GM13977 (cell line): ENCODE measurements at regions not wholly inside any gene's neighbourhood (a gene's known extent, or its start where the extent isn't known, plus 50 kb on each side); places are given as distances from the start of the nearest gene placed in this dataset.

Source experiments
- DNase-seq: peaks from one replicate; pipeline ENCODE4 v3.0.0; 2012; ENCODE audit warnings: low spot score
- in situ Hi-C: fragments of 300-500 bp; cut with MboI; formaldehyde crosslinking; loops from one replicate; pipeline ENCODE4 v1.12.0; 2022; ENCODE audit warnings: low sequenced_read_pairs, low pct_unique_long_range_greater_than_20kb, mixed read lengths, inconsistent platforms; ENCODE audit not compliant: unreplicated experiment
- TF ChIP-seq, protein P1 (sequence below): IDR thresholded peaks from 2 replicates; pipeline ENCODE4 v1.5.1; 2012; ENCODE audit warnings: mild to moderate bottlenecking, control low read depth; ENCODE audit not compliant: insufficient read depth; ENCODE audit errors: extremely low read depth, missing control alignments

DNA sequence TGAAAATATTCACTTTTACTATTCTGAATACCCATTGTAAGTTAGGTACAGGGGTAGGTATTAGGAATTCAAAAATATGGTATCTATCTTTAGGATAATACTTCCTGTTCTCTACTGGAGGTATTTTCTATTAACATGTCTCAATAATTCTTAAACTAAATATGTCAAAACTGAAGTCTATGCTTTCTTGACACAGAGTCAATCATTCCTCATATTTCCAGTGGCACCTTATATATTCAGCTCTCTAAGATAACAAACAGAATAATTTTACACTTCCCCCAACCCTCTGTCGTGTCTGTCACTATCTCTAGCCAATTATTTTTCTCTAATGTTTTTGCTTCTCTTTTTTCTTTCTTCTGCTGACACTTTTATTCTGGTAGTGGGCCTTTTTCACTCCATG lies 138.9 kb downstream of the TMEM26 start:
- no peak for DNase-seq
- TF ChIP-seq, protein P1, sequence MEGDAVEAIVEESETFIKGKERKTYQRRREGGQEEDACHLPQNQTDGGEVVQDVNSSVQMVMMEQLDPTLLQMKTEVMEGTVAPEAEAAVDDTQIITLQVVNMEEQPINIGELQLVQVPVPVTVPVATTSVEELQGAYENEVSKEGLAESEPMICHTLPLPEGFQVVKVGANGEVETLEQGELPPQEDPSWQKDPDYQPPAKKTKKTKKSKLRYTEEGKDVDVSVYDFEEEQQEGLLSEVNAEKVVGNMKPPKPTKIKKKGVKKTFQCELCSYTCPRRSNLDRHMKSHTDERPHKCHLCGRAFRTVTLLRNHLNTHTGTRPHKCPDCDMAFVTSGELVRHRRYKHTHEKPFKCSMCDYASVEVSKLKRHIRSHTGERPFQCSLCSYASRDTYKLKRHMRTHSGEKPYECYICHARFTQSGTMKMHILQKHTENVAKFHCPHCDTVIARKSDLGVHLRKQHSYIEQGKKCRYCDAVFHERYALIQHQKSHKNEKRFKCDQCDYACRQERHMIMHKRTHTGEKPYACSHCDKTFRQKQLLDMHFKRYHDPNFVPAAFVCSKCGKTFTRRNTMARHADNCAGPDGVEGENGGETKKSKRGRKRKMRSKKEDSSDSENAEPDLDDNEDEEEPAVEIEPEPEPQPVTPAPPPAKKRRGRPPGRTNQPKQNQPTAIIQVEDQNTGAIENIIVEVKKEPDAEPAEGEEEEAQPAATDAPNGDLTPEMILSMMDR = no peak
- in situ Hi-C loops = no loop called here

DNA sequence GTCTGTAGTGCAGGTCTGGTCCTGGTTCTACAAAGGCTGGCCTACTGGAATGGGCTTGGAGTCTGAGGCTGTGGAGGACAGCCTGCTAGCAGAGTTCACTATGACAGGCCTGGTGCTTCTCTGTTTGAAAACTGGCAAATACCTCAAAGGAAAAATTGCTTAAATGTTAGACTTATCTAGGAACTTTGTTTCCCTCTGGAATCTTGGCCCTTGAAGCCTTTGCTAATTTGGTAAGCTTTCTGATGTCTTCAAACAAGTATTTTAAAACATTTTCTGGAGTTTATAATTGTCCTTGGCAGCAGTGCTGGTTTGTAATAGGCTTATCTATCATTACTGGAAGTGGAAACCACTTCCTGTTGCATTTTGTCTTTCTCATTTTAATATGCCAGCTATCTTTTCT lies 139.7 kb downstream of the TMEM26 start:
- TF ChIP-seq, protein P1 = no peak
- in situ Hi-C loops = no loop called here

DNA sequence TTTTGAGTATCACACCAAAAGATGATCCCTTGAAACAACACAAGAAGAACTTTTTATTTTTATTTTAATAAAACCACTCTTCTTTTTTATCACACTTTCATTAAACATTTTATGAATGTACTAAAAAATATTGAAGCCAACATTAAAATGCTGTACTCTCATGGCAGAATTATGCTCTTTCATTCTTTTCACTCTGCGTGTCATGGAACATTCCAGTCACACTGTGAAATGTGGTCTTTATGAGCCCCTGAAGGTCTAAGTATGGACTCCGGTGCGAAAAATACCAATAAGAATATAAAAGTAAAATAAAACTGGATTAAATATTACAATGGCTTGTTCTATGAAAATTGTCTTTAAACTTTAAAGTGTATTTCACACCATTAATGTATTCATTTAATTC lies 148.4 kb downstream of the TMEM26 start:
- in situ Hi-C loops = no loop called here
- DNase-seq = no peak
- TF ChIP-seq, protein P1 = no peak

More for the DNA sequence above, 139.7 kb downstream of the TMEM26 start:
- DNase-seq = no peak

DNA sequence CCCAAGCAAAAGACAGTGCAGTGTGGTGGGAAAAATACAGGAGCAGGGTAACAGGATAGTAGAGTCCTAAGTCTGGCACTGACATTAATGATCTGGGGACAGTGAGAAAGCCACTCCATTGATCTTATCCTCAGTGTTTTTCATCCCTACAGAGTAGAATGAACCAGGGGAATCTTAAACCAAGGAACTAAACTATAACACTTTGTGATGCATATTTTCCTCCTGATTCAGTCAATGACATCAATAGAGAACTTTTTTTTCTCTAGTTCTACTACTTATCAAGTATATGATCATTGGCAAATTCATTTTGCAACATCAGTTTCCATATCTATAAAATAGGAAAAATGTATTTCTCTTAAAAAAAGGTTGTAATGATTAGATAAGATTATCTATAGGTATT lies 151.1 kb downstream of the TMEM26 start:
- TF ChIP-seq, protein P1 = no peak
- in situ Hi-C loops = no loop called here
- DNase-seq = no peak

DNA sequence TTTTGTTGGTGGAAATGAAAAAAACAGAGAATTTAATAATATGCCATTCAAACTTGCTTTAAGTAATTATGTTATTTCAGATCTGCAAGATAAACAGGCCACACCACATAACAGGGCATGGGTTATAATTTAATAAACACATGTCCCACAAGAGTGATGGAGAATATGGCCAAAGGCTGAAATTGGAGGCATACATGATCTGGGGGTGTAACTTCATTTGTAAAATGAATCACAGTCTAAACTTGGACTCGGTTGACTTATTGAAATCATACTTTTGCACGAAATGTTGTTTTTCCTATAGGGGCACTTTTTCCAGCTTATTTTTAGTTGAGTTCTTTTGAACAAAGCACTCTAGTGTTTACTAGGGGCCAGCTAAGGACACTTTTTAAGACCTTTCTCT lies 151.6 kb downstream of the TMEM26 start:
- DNase-seq = no peak
- TF ChIP-seq, protein P1 = no peak
- in situ Hi-C loops = no loop called here

DNA sequence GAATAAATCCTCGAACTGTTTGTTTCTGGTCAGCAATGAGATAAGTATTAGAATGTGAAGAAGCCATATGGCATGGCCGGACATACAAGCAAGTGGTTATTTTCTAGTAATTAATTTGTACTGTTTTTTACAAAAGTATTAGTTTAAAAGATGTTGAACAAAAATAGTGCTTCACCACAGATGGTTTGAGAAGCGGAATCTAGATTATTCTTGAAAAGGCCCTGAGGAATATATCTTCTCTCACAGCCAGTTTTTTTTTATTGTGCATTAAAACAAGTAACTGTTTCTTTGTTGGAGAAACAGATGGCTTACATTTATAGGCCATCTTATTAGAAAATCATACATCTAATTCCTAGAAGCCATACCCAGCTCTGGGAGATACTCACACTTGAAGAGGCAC lies 153.3 kb downstream of the TMEM26 start:
- DNase-seq = no peak
- TF ChIP-seq, protein P1 = no peak
- in situ Hi-C loops = loop anchor here (25.0 kb wide), 1 partner anchor 488 kb away; no protein-coding TSS in a partner anchor

DNA sequence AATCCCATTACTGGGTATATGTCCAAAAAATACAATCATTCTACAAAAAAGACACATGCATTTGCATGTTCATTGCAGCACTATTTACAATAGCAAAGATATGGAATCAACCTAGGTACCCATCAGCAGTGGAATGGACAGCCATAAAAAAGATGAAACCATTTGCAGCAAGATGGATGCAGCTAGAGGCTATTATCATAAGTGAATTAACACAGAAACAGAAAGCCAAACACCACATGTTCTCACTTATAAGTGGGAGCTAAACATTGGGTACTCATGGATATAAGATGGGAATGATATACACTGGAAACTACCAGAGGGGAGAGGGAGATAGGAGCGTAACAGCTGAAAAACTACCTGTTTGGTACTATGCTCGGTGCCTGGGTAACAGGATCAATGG lies 154.0 kb downstream of the TMEM26 start:
- no peak for DNase-seq
- TF ChIP-seq, protein P1 = no peak
- in situ Hi-C loops = loop anchor here (25.0 kb wide), 1 partner anchor 487 kb away; no protein-coding TSS in a partner anchor
